ENCODE measurements at regions not wholly inside any gene's neighbourhood (a gene's known extent, or its start where the extent isn't known, plus 50 kb on each side); places are given as distances from the start of the nearest gene placed in this dataset.
"Not testable (repeated sequence)": the region's sequence is repeated elsewhere in the genome, so short reads cannot be mapped to it uniquely, and the experiment has no call there.

- no peak for FAIRE-seq
Measured at GRCh38 chr4:66235876-66236275, 565.6 kb upstream of the EPHA5 start.

GRCh38 chr4:66229885-66230284 lies 559.6 kb upstream of the EPHA5 start:
- no peak for FAIRE-seq

GRCh38 chr4:66225539-66225938 lies 555.2 kb upstream of the EPHA5 start:
- no peak for FAIRE-seq

- FAIRE-seq, result no peak
Measured at GRCh38 chr4:66223068-66223703, 552.9 kb upstream of the EPHA5 start.

- FAIRE-seq, result no peak
Measured at GRCh38 chr4:66219401-66219800, 549.1 kb upstream of the EPHA5 start.

- no peak for FAIRE-seq
Measured at GRCh38 chr4:66216252-66216651, 546.0 kb upstream of the EPHA5 start.

GRCh38 chr4:66212489-66212888 lies 542.2 kb upstream of the EPHA5 start:
- no peak for FAIRE-seq

GRCh38 chr4:66204534-66205247 lies 534.4 kb upstream of the EPHA5 start:
- FAIRE-seq, result no peak

- no peak for FAIRE-seq
Measured at GRCh38 chr4:66202870-66203269, 532.6 kb upstream of the EPHA5 start.

GRCh38 chr4:66197451-66197850 lies 527.2 kb upstream of the EPHA5 start:
- no peak for FAIRE-seq

- FAIRE-seq, result no peak
Measured at GRCh38 chr4:66193487-66193886, 523.2 kb upstream of the EPHA5 start.

- FAIRE-seq, result no peak
Measured at GRCh38 chr4:66187175-66187720, 517.0 kb upstream of the EPHA5 start.

- no peak for FAIRE-seq
Measured at GRCh38 chr4:66186095-66186494, 515.8 kb upstream of the EPHA5 start.

GRCh38 chr4:66182636-66183035 lies 512.3 kb upstream of the EPHA5 start:
- no peak for FAIRE-seq

- no peak for FAIRE-seq
Measured at GRCh38 chr4:66178906-66179305, 508.6 kb upstream of the EPHA5 start.

- no peak for FAIRE-seq
Measured at GRCh38 chr4:66169341-66169740, 499.1 kb upstream of the EPHA5 start.

GRCh38 chr4:66164869-66165268 lies 494.6 kb upstream of the EPHA5 start:
- FAIRE-seq, result no peak

GRCh38 chr4:66160606-66161005 lies 490.3 kb upstream of the EPHA5 start:
- no peak for FAIRE-seq

- FAIRE-seq, result no peak
Measured at GRCh38 chr4:66157594-66157993, 487.3 kb upstream of the EPHA5 start.

- no peak for FAIRE-seq
Measured at GRCh38 chr4:66130042-66130441, 459.8 kb upstream of the EPHA5 start.

GRCh38 chr4:66123831-66124413 lies 453.6 kb upstream of the EPHA5 start:
- no peak for FAIRE-seq

- FAIRE-seq, result no peak
Measured at GRCh38 chr4:66123190-66123589, 452.9 kb upstream of the EPHA5 start.

GRCh38 chr4:66115231-66115630 lies 444.9 kb upstream of the EPHA5 start:
- not testable (repeated sequence) for FAIRE-seq

- FAIRE-seq, result no peak
Measured at GRCh38 chr4:66108898-66109297, 438.6 kb upstream of the EPHA5 start.
